Fibroblast of lung (primary cell): ENCODE measurements at regions not wholly inside any gene's neighbourhood (a gene's known extent, or its start where the extent isn't known, plus 50 kb on each side); places are given as distances from the start of the nearest gene placed in this dataset.
"Not testable (repeated sequence)": the region's sequence is repeated elsewhere in the genome, so short reads cannot be mapped to it uniquely, and the experiment has no call there.

ENCODE experiments used
- DNase-seq, 2 donors: peaks; one replicate each; pipeline versions ENCODE4 v3.0.0 to v3.0.0-alpha.2; 2010; ENCODE audit warnings: low read depth in 2 of 2
- H2AFZ ChIP-seq: 2 replicates; pipeline ENCODE4 v1.5.1; 2012; ENCODE audit warnings: low read length, control low read depth, inconsistent platforms
- H3K27ac ChIP-seq: 2 replicates; pipeline ENCODE4 v1.5.1; 2011; ENCODE audit warnings: low read length, control low read depth; ENCODE audit not compliant: insufficient read depth
- H3K27me3 ChIP-seq: 2 replicates; pipeline ENCODE4 v1.5.1; 2011; ENCODE audit warnings: mild to moderate bottlenecking, low read length; ENCODE audit not compliant: control insufficient read depth, insufficient read depth
- H3K36me3 ChIP-seq: 2 replicates; pipeline ENCODE4 v1.5.1; 2011; ENCODE audit warnings: low read length; ENCODE audit not compliant: control insufficient read depth, insufficient read depth
- H3K4me1 ChIP-seq: 2 replicates; pipeline ENCODE4 v1.5.1; 2011; ENCODE audit warnings: low read length; ENCODE audit not compliant: control insufficient read depth, insufficient read depth; ENCODE audit errors: extremely low read depth
- H3K4me2 ChIP-seq: 2 replicates; pipeline ENCODE4 v1.5.1; 2011; ENCODE audit warnings: low read length, control low read depth; ENCODE audit not compliant: insufficient read depth; ENCODE audit errors: extremely low read depth
- H3K4me3 ChIP-seq, 4 experiments: fragments of 200-600 bp in 1 of 4; sonication (generic) in 1 of 4; replicated peaks in 1 of 4; 2 replicates each; pipeline ENCODE4 v1.5.1; 2011 to 2016; ENCODE audit warnings: low read length in 4 of 4, low read depth in 3 of 4, mild to moderate bottlenecking in 3 of 4, control low read depth in 2 of 4, inconsistent platforms in 1 of 4, mixed read lengths in 1 of 4; ENCODE audit not compliant: insufficient read depth in 1 of 4; ENCODE audit errors: control extremely low read depth in 1 of 4
- H3K79me2 ChIP-seq: 2 replicates; pipeline ENCODE4 v1.5.1; 2012; ENCODE audit warnings: mild to moderate bottlenecking, low read length, inconsistent platforms; ENCODE audit not compliant: control insufficient read depth, insufficient read depth
- H3K9ac ChIP-seq: 2 replicates; pipeline ENCODE4 v1.5.1; 2011; ENCODE audit warnings: mild to moderate bottlenecking, low read length, control low read depth; ENCODE audit not compliant: insufficient read depth
- H3K9me3 ChIP-seq: 2 replicates; pipeline ENCODE4 v1.5.1; 2012; ENCODE audit warnings: low read depth, low read length; ENCODE audit not compliant: control insufficient read depth, insufficient read depth
- H4K20me1 ChIP-seq: 2 replicates; pipeline ENCODE4 v1.5.1; 2011; ENCODE audit warnings: low read length; ENCODE audit not compliant: control insufficient read depth, insufficient read depth; ENCODE audit errors: extremely low read depth
- EZH2 ChIP-seq: IDR thresholded peaks from 2 replicates; pipeline ENCODE4 v1.5.1; 2012; ENCODE audit warnings: low read length, control low read depth, mild to moderate bottlenecking; ENCODE audit errors: missing control alignments
- TF ChIP-seq, protein P1 (sequence below), 2 donors: IDR thresholded peaks in 1 of 2; conservative IDR thresholded peaks in 1 of 2; 1 replicate in 1 of 2; 2 replicates in 1 of 2; pipeline ENCODE4 v1.5.1; 2011 to 2012; ENCODE audit warnings: low read length in 2 of 2, control low read depth in 1 of 2, inconsistent platforms in 1 of 2, low read depth in 1 of 2, mild to moderate bottlenecking in 1 of 2

DNA sequence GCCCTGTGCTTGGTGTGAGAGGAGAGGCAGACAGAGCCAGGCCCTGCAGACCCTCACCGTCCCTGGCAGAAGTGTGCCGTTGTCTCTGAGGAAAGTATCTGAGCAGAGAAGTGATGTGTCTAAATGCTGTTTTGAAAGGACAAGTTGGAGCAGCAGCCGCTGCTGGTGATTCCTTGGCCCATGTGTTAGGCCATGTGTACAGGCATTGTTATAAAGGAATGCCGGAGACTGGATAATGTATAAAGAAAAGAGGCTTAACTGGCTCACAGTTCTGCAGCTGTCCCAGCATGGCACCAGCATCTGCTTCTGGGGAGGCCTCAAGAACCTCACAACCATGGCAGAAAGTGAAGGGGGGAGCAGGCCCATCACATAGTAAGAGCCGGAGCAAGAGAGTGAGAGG, 334.6 kb upstream of the ATP10A start:
- Histone ChIP-seq H3K79me2 (no peaks in the 10 kb centered on the region), H3K9me3 (no peaks in the 10 kb centered on the region), H3K27ac (no peak overlapping the region), H4K20me1 (no peaks in the 10 kb centered on the region), H3K9ac (no peak overlapping the region), H2AFZ (no peak overlapping the region), H3K36me3 (no peaks in the 10 kb centered on the region), H3K4me2 (no peak overlapping the region), H3K27me3 (no peaks in the 10 kb centered on the region), H3K4me1 (no peaks in the 10 kb centered on the region), H3K4me3 (no peak overlapping the region)
- no peak for TF ChIP-seq EZH2
- TF ChIP-seq, protein P1, sequence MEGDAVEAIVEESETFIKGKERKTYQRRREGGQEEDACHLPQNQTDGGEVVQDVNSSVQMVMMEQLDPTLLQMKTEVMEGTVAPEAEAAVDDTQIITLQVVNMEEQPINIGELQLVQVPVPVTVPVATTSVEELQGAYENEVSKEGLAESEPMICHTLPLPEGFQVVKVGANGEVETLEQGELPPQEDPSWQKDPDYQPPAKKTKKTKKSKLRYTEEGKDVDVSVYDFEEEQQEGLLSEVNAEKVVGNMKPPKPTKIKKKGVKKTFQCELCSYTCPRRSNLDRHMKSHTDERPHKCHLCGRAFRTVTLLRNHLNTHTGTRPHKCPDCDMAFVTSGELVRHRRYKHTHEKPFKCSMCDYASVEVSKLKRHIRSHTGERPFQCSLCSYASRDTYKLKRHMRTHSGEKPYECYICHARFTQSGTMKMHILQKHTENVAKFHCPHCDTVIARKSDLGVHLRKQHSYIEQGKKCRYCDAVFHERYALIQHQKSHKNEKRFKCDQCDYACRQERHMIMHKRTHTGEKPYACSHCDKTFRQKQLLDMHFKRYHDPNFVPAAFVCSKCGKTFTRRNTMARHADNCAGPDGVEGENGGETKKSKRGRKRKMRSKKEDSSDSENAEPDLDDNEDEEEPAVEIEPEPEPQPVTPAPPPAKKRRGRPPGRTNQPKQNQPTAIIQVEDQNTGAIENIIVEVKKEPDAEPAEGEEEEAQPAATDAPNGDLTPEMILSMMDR (conservative IDR thresholded peaks at IDR 0.05 in 1 of 2, IDR thresholded peaks at IDR 0.05 in 1 of 2; ENCODE audit: low read depth in 1 of 2, low read length in 2 of 2) = no peak
- DNase-seq = no peak

DNA sequence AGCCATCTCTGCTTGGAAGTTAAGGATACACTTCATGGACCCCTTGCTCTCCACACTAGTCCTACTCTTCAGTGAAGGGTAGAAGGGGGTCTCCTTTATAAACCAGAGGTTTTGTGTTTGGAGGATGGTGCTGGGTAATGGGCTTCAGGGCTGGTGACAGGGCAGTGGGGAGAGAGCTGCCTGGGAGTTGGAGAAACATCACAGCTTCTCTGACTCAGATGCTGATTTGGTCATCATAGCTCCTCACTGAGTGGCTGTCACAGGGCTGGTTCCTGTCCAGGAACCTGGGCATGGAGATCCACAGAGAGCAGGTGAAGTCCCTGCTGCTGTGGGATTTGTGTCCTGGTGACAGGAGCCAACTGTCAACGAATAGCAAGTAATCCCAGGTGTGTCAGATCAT, 333.9 kb upstream of the ATP10A start:
- no peak for DNase-seq
- H4K20me1 ChIP-seq = no peaks in the 10 kb centered on the region
- no peaks in the 10 kb centered on the region for H3K79me2 ChIP-seq
- TF ChIP-seq, protein P1 (conservative IDR thresholded peaks at IDR 0.05 in 1 of 2, IDR thresholded peaks at IDR 0.05 in 1 of 2; ENCODE audit: low read depth in 1 of 2, low read length in 2 of 2) = no peak
- TF ChIP-seq EZH2 = no peak
- H3K27ac ChIP-seq = no peak overlapping the region
- H3K4me2 ChIP-seq = no peak overlapping the region
- H3K27me3 ChIP-seq = no peaks in the 10 kb centered on the region
- H3K36me3 ChIP-seq = no peaks in the 10 kb centered on the region
- no peak overlapping the region for H3K9ac ChIP-seq
- H3K9me3 ChIP-seq = no peaks in the 10 kb centered on the region
- no peaks in the 10 kb centered on the region for H3K4me1 ChIP-seq
- no peak overlapping the region for H3K4me3 ChIP-seq
- H2AFZ ChIP-seq = no peak overlapping the region

DNA sequence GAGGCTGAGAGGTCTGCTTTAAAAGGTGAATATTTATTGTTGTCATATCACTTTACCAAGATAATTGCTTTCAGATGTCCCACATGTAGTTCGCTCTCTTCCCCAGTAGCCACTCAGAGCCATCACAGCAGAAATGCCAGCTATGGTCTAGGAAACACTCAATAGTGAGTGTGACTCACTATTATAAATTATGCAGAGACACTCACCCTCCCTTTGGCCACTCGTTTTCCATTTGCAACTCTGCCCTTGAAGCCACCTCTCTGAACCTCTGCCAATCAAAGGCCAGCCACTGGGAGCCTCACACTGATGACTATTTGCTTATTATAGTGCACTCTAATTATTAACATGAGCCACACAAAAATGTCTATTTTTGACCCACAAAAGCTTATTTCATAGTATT, 328.1 kb upstream of the ATP10A start:
- no peak overlapping the region for H3K4me3 ChIP-seq
- H3K4me1 ChIP-seq = no peaks in the 10 kb centered on the region
- H3K9me3 ChIP-seq = no peaks in the 10 kb centered on the region
- no peak overlapping the region for H3K27ac ChIP-seq
- H3K9ac ChIP-seq = no peak overlapping the region
- no peak overlapping the region for H2AFZ ChIP-seq
- H3K27me3 ChIP-seq = no peaks in the 10 kb centered on the region
- H3K36me3 ChIP-seq = no peaks in the 10 kb centered on the region
- no peaks in the 10 kb centered on the region for H3K79me2 ChIP-seq
- no peak overlapping the region for H3K4me2 ChIP-seq
- no peak for DNase-seq
- H4K20me1 ChIP-seq = no peaks in the 10 kb centered on the region
- TF ChIP-seq, protein P1 (conservative IDR thresholded peaks at IDR 0.05 in 1 of 2, IDR thresholded peaks at IDR 0.05 in 1 of 2; ENCODE audit: low read depth in 1 of 2, low read length in 2 of 2) = no peak
- no peak for TF ChIP-seq EZH2

DNA sequence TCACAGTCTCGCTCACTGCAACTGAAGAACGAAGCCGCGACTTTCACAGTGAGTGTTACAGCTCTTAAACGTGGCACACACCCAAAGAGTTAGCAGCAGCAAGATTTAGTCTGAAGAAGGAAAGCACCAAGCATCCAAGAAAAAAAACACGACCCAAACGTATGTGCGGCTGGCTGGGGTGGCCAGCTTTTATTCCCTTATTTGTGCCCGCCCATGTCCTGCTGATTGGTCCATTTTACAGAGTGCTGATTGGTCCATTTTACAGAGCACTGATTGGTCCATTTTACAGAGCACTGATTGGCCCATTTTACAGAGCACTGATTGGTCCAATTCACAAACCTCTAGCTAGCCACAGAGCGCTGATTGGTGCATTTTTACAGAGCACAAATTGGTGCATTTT, 323.0 kb upstream of the ATP10A start:
- not testable (repeated sequence) for H4K20me1 ChIP-seq, H3K4me3 ChIP-seq, H3K4me2 ChIP-seq, H3K27me3 ChIP-seq, H3K27ac ChIP-seq, H3K9me3 ChIP-seq, H3K4me1 ChIP-seq, H3K36me3 ChIP-seq, H3K79me2 ChIP-seq, H2AFZ ChIP-seq, H3K9ac ChIP-seq, DNase-seq
